ENCODE measurements at regions not wholly inside any gene's neighbourhood (a gene's known extent, or its start where the extent isn't known, plus 50 kb on each side); places are given as distances from the start of the nearest gene placed in this dataset.

DNA sequence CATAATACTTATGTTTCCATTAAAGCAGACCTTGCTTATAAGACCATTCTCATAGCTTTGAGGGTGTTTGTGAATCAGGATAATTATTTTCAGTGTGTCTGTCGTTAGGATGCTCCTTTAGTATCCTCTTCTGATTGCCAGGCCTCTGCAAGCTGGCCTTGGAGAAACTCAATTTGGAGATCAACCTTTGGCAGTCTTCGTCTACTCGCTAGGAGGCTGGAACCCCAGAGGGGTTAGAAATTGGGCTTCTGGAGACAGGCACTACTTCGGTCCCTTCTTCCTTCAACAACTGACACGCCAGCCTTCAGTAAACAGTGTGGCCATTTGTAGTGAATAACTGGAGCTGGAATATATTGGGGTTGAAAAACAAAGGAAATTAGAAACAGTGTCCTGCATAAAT is 100.8 kb upstream of the CITED2 start:
- TF ChIP-seq NR1H2 (CRISPR knock-in tag; IDR thresholded peaks at IDR 0.05): no peak
- TF ChIP-seq HOXB6 (CRISPR knock-in tag; IDR thresholded peaks at IDR 0.05; ENCODE audit: borderline replicate concordance): no peak
- no peak for TF ChIP-seq ZNF184 (CRISPR knock-in tag; IDR thresholded peaks at IDR 0.05)
- TF ChIP-seq E2F5 (CRISPR knock-in tag; IDR thresholded peaks at IDR 0.05): no peak
- TF ChIP-seq, protein P1, sequence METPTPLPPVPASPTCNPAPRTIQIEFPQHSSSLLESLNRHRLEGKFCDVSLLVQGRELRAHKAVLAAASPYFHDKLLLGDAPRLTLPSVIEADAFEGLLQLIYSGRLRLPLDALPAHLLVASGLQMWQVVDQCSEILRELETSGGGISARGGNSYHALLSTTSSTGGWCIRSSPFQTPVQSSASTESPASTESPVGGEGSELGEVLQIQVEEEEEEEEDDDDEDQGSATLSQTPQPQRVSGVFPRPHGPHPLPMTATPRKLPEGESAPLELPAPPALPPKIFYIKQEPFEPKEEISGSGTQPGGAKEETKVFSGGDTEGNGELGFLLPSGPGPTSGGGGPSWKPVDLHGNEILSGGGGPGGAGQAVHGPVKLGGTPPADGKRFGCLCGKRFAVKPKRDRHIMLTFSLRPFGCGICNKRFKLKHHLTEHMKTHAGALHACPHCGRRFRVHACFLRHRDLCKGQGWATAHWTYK (CRISPR knock-in tag; IDR thresholded peaks at IDR 0.05): no peak
- no peak for TF ChIP-seq ZNF3 (CRISPR knock-in tag; IDR thresholded peaks at IDR 0.05)
- TF ChIP-seq, protein P2, sequence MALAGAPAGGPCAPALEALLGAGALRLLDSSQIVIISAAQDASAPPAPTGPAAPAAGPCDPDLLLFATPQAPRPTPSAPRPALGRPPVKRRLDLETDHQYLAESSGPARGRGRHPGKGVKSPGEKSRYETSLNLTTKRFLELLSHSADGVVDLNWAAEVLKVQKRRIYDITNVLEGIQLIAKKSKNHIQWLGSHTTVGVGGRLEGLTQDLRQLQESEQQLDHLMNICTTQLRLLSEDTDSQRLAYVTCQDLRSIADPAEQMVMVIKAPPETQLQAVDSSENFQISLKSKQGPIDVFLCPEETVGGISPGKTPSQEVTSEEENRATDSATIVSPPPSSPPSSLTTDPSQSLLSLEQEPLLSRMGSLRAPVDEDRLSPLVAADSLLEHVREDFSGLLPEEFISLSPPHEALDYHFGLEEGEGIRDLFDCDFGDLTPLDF (CRISPR knock-in tag; IDR thresholded peaks at IDR 0.05): no peak

Measured in K562 (cell line).